ENCODE measurements at regions not wholly inside any gene's neighbourhood (a gene's known extent, or its start where the extent isn't known, plus 50 kb on each side); places are given as distances from the start of the nearest gene placed in this dataset.

DNA sequence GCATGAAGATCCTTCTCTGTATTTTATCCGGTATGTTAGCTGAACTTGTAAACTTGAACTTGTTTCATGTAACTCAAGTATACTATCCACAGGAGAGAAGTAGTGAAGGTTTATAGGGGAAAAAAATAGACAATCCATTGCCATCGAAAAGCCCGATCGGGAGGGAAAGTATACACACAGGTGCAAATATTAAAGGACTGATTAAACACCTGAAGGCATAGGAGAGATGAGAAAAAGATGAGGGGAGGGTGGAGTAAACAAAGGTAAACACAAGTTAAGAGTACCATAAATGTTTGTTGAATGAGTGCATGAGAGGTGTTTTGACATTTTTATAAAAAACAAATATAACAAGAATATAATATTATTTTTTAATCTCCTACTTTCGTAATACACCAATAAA is 64.3 kb upstream of the CITED2 start:
- DNase-seq (ENCODE audit: low read depth) = no peak

DNA sequence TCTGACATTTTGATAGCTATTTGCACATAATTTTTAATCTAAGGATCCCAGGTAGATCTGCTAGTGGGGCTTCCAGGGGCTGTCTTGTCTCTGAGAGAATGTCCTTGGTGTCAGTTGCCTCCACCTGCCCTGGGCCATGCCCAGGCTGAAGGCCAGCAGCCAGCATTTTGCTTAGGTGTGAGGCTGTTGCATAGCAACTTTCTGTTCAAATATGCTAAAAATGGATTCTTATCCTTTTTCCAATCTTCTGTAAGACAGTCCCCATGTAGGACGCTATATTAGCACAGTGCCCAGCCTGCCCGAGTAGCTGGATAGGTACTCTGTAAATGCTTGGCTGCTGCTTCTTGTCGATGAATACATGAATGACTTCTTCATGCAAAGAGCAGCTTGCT is 62.5 kb upstream of the CITED2 start:
- DNase-seq (ENCODE audit: low read depth) = no peak

DNA sequence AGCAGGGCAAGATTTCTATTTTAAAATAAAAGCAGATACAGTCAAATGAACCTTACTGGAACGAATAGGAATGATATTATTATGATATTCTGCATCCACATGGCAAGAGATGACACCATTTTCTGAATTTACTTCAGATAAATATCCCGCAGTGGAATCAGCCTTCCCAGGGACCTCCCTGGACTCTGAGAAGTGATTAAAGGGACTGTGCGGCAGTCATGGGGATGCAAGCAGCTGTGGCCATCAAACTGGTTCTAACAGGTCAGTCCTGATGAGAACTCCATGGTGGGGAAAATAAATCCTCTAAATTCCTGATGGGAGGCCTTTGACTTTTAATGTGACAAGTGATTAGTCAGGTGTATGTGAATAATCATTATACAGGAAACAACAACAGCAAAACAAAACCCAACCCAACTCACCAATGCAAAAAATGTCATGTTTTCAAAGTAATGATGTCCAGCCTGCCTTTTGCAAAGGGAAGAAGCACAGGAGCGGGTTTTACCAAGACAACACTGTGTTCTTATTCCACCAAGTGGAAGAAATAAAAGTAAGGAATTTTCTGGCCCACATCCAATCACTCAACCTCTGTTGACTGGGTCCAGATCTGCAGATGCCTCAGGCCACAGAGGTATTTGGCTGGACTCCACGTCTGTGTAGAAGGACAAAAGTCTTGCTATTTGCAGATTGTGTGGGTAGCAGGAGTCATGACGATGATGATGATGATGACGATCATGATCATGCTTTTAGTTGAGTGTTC is 61.9 kb upstream of the CITED2 start:
- DNase-seq (ENCODE audit: low read depth) = peak; percentile 82

DNA sequence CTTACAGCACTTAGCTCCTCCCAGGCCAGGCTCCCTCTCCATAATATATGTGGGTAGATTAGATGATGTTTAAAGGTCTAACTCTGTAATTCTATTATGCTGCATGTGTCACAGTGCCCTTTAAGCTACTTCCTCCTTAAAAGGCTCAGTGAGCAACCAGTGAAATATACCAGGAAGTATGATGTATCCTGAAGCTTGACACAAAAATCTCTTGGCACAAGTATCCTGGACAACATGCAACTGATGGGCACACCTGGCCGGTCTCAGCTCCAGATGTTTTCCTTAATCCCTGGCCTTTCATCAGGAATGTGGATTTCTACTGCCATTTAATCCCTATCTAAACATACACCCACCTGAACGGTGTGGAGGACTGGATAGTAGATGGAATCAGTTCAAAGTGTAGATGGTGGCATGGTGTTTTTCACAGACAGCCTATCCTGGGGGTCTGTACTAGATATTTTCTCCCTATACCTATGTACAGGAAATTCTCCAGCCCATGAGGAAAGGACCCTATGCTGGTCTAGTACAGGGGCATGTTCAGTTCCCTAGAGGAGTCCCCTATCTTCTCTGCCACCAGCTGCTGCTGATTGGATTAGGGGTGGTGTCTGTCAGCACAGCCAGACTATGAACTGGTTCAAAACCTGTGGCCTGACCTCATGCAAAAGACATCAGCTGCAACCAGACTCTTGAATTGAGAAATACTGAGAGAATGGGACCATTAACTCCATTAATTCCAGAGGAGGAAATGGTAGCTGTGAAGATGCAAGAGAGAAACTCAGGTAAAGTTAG is 59.4 kb upstream of the CITED2 start:
- peak; percentile 45 for DNase-seq (ENCODE audit: low read depth)

DNA sequence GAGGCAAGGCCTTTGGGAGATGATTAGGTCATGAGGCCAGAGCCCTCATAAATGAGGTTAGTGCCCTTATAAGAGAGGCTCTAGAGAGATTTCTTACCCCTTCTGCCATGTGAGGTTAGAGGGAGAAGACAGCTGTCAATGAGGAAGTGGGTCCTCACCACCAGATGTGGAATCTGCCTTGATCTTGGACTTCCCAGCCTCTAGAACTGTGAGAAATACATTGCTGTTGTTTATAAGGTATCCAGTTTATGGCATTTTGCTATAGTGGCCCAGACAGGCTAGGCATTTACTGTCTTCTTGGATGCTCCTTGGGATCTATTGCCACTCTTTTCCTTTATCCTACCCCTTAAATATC is 57.1 kb upstream of the CITED2 start:
- no peak for DNase-seq (ENCODE audit: low read depth)

DNA sequence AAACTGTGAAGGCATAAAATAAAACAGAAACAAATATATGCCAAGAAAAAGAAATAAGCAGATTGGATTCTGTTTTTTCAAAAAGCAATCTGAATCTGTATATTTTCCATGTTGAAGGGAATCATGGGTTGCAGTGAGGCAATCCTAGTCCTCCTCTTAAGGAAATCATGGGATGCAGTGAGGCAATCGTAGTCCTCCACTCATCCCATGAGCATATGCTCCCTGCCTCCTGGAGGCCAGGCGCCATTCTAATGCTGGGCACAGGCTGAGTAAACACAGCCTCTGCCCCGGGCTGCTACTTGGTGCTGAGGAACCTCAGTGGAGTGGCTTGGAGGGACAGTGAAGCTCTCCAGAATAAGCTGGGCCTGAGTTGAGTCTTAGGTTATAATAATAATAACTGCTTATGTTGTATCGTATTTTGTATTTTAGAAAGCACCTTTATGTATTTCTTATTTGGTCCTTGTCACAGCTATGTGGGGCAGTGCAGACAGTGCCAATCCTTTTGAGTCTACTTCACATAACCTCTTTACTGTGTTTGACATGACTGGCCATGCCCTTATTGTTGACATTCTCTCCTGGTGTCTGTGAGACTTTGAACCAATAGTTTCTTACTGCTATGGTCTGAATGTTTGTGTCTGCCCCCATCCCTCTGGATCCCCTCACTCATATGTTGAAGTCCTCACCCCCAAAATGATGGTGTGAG is 56.6 kb upstream of the CITED2 start:
- DNase-seq (ENCODE audit: low read depth) = no peak

DNA sequence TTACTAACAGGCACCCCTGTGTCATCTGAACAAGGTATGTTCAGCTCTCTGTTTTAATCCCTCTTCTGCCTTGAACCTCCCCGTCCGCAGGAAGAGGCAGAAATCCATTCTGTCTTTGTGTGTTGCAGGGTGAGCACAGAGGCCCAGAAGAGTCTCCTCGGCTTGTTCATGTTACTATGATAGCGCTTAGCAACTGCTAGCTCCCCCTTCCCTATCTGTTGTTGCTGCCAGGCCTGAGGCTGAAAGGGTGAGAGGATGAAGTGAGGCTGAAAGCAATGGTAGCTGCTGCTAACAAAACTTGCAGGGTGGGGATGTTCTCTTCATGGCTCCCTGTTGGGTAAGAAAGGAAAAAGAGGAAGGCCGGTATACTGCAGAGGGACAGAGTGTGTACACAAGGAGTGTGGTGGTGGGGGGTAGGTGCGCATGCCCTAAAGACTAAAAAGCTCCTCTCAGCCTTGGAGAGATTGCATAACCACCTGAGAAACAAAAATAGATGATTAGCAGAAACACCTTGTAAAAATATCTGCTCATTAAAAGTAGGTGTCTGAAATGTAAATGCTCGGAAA is 55.2 kb upstream of the CITED2 start:
- DNase-seq (ENCODE audit: low read depth) = no peak

DNA sequence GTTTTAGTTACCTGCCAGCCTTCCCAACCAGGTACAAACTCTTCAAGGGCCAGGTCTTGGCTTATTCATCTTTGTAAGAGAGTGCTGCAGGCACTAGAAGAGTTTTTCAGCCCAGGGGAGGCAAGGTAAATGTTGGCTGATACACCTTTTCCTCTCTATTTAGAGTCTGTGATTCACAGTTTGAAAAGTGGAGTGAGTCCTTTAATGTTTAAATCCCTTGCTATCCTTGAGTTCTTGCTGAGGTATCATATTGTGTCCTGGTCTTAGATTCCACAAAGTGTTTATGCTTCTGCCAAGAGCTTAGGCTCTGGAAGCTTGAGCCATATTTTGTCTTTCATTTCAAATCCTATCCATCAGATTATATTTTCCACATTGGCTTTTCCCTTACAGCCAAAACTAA is 52.8 kb upstream of the CITED2 start:
- DNase-seq (ENCODE audit: low read depth) = no peak

DNA sequence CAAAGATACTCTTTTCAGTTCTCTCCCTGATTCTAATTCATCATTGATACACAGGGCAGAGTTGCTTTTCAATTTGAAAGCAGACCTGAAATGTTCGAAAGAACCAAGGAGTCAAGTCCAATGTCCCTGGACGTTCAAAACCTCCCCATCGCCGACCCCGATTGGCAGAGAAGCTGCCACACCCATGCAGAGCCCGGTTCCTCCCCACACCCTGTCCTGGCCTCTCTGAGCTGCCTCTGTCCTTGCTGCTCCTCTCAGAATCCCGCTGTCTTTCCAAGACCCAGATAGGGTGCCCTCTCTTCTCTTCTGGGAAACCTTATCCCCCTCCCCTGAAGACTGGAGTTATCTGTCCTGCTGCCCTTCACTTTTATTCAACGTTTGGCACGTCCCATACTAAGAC is 52.3 kb upstream of the CITED2 start:
- no peak for DNase-seq (ENCODE audit: low read depth)

DNA sequence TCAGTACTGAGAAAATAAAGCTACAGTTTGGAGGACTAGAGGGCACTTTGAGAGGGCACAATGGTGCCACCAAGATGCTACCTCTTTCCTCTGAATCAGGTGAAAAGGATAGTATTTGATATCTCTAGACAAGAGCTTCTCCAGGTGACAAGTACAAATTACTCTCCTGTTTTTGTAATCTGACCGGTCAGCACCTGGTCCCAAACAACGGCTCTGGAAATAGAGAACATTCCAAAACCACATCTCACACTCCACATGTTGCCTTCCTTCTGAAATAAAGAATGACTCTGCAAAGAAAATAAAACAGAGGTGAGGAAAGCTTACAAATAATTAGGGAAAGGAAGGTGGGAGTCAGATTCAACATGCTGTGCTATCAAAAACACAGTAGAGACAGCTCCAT is 51.3 kb upstream of the CITED2 start:
- DNase-seq (ENCODE audit: low read depth) = no peak

DNA sequence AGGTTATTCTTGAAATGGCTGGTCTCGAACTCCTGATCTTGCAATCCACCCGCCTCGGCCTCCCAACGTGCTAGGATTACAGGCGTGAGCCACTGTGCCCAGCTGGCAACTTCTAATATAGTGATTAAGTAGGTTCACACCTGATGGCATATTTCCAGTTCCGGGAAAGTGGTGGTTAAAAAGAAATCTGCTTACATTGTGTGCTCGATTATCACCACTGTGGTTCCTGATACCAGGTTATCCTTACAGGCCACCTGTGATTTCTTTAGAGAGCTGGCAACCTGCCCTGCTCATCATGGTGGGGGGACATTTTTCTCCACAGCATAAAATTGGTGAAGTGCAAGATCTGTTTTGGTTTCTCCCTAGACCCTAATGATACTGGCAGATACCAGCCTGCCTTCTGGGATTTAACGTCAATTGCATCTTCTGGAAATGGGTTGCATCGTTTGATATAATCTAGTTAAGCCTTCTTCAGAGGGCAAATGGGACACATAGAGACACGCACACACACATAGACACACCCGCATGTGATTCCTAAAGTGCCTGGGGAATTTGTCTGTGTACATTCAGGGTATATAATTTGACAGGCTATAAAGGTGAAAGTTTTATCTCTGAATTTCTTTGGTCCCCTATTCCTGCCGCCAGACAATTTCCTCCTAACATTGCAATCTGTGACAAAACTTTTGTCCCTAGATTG is 49.7 kb upstream of the CITED2 start:
- no peak for DNase-seq (ENCODE audit: low read depth)

Data from EH (cell line).